ENCODE measurements at regions not wholly inside any gene's neighbourhood (a gene's known extent, or its start where the extent isn't known, plus 50 kb on each side); places are given as distances from the start of the nearest gene placed in this dataset.

- Histone ChIP-seq H4K20me1 (replicated peaks in 1 of 2; ENCODE audit: control insufficient read depth in 1 of 2, insufficient read depth in 2 of 2, low read length in 2 of 2) (no peaks in the 10 kb centered on the region), H2AFZ (ENCODE audit: low read length) (no peak overlapping the region), H3K27me3 (replicated peaks in 1 of 4; ENCODE audit: control insufficient read depth in 3 of 4, extremely low read depth in 1 of 4, insufficient read depth in 3 of 4, low read length in 3 of 4) (no peaks in the 10 kb centered on the region), H3K9ac (replicated peaks in 1 of 4; ENCODE audit: extremely low read depth in 1 of 4, low read depth in 3 of 4, low read length in 3 of 4) (no peak overlapping the region), H3K27ac (ENCODE audit: low read depth, low read length) (no peak overlapping the region), H2AK5ac (ENCODE audit: low read depth, low read length) (no peak overlapping the region), H3K4me1 (replicated peaks in 1 of 4; ENCODE audit: control insufficient read depth in 3 of 4, insufficient read depth in 4 of 4, low read length in 3 of 4) (no peaks in the 10 kb centered on the region), H2BK120ac (replicated peaks; ENCODE audit: low read depth, low read length) (no peak overlapping the region), H2BK20ac (ENCODE audit: low read length) (no peak overlapping the region), H3K56ac (replicated peaks; ENCODE audit: insufficient read length, low read depth, low read length) (no peak overlapping the region), H3K14ac (ENCODE audit: insufficient read length) (no peak overlapping the region), H3K23me2 (ENCODE audit: low read depth, low read length) (no peaks in the 10 kb centered on the region), H2BK12ac (ENCODE audit: low read depth, low read length) (no peak overlapping the region), H3K36me3 (ENCODE audit: control insufficient read depth in 2 of 4, insufficient read depth in 4 of 4, low read length in 3 of 4) (no peaks in the 10 kb centered on the region), H4K91ac (replicated peaks; ENCODE audit: insufficient read length, low read length) (no peak overlapping the region), H3K9me3 (ENCODE audit: insufficient read depth in 2 of 2, low read depth in 1 of 2, low read length in 1 of 2) (no peaks in the 10 kb centered on the region; a peak in 1 of 4 replicates), H4K5ac (ENCODE audit: insufficient read length, low read depth, low read length) (no peak overlapping the region), H2BK15ac (ENCODE audit: low read length) (no peak overlapping the region), H3K79me1 (ENCODE audit: low read depth, low read length) (no peaks in the 10 kb centered on the region), H4K8ac (ENCODE audit: extremely low read depth, insufficient read depth, low read length) (no peak overlapping the region; the same call in 1 of the 2 replicates), H3K79me2 (ENCODE audit: control insufficient read depth in 1 of 2, insufficient read depth in 2 of 2, low read length in 2 of 2) (no peaks in the 10 kb centered on the region), H3K18ac (ENCODE audit: extremely low read depth, low read length) (no peak overlapping the region), H3K4me3 (ENCODE audit: extremely low read depth in 1 of 4, insufficient read depth in 2 of 4, low read depth in 3 of 4, low read length in 4 of 4) (no peak overlapping the region), H2BK5ac (ENCODE audit: low read depth, low read length) (no peak overlapping the region), H3K23ac (ENCODE audit: insufficient read length) (no peak overlapping the region), H3K4ac (replicated peaks; ENCODE audit: insufficient read length, low read depth, low read length) (no peak overlapping the region), H3K4me2 (ENCODE audit: insufficient read depth in 1 of 2, low read depth in 2 of 2, low read length in 2 of 2) (no peak overlapping the region)
- 91% methylated on average over 5 of the region's 5 CpGs; no CpG with 5 or more reads in 1 of the 2 experiments for WGBS, 2 experiments (ENCODE audit: extremely low coverage in 1 of 2, insufficient coverage in 1 of 2, insufficient read length in 1 of 2, insufficient replicate concordance in 2 of 2, low coverage in 1 of 2, low lambda C conversion rate in 2 of 2, missing lambda C conversion rate in 1 of 2)
- DNase-seq (ENCODE audit: low read depth in 1 of 2, low spot score in 2 of 2) (no peak), FAIRE-seq (no peak)
- POLR2A ChIA-PET (ENCODE audit: partially characterized antibody), result no interaction called here
- CTCF ChIA-PET (ENCODE audit: partially characterized antibody), result interaction anchor here (0.7 to 0.8 kb wide), 2 partner anchors 13 to 373 kb away, joined by 3 read pairs; no protein-coding TSS in a partner anchor
- TF ChIP-seq CHD2 (IDR thresholded peaks at IDR 0.05; ENCODE audit: low read length) (no peak), ASH2L (IDR thresholded peaks at IDR 0.05; ENCODE audit: low read length) (no peak), PHF8 (conservative IDR thresholded peaks at IDR 0.05; ENCODE audit: low read depth, low read length) (no peak), MAFK (IDR thresholded peaks at IDR 0.05; ENCODE audit: low read depth, low read length) (no peak), USF2 (IDR thresholded peaks at IDR 0.05; ENCODE audit: low read length) (no peak), POLR2AphosphoS5 (IDR thresholded peaks at IDR 0.05; ENCODE audit: low read depth, low read length) (no peak), NRF1 (IDR thresholded peaks at IDR 0.05; ENCODE audit: low read depth, low read length) (no peak), SUZ12 (IDR thresholded peaks at IDR 0.05; ENCODE audit: low read length) (no peak), ATF3 (IDR thresholded peaks at IDR 0.05; ENCODE audit: insufficient read depth, low read depth, low read length) (no peak), SIX5 (IDR thresholded peaks at IDR 0.05; ENCODE audit: low read depth, low read length) (no peak), EZH2 (IDR thresholded peaks at IDR 0.05; ENCODE audit: low read depth, low read length, severe bottlenecking) (no peak), YY1 (IDR thresholded peaks at IDR 0.05; ENCODE audit: low read depth, low read length) (no peak), SP2 (IDR thresholded peaks at IDR 0.05; ENCODE audit: low read length) (no peak)
Observed at GRCh38 chr14:29169408-29169807, 402.8 kb downstream of the FOXG1 start.
